NB4 (cell line): ENCODE measurements at regions not wholly inside any gene's neighbourhood (a gene's known extent, or its start where the extent isn't known, plus 50 kb on each side); places are given as distances from the start of the nearest gene placed in this dataset.

Experiments
- DNase-seq: peaks from one replicate; pipeline ENCODE4 v3.0.0; 2010; ENCODE audit warnings: low read depth
- H3K4me3 ChIP-seq: one replicate; pipeline ENCODE4 v1.5.1; 2011; ENCODE audit warnings: mild to moderate bottlenecking, low read depth, low read length, moderate library complexity
- MYC ChIP-seq: IDR thresholded peaks from 2 replicates; pipeline ENCODE4 v1.6.1; 2011; ENCODE audit warnings: low read depth, low read length
- POLR2A ChIP-seq: IDR thresholded peaks from 2 replicates; pipeline ENCODE4 v1.6.1; 2011; ENCODE audit warnings: mild to moderate bottlenecking; ENCODE audit not compliant: insufficient read length; ENCODE audit errors: extremely low read depth
- TF ChIP-seq, protein P1 (sequence below): IDR thresholded peaks from one replicate; pipeline ENCODE4 v1.5.1; 2012; ENCODE audit warnings: low read depth, low read length
- TF ChIP-seq, protein P2 (sequence below): IDR thresholded peaks from 2 replicates; pipeline ENCODE4 v1.6.1; 2011; ENCODE audit warnings: low read depth, low read length

DNA sequence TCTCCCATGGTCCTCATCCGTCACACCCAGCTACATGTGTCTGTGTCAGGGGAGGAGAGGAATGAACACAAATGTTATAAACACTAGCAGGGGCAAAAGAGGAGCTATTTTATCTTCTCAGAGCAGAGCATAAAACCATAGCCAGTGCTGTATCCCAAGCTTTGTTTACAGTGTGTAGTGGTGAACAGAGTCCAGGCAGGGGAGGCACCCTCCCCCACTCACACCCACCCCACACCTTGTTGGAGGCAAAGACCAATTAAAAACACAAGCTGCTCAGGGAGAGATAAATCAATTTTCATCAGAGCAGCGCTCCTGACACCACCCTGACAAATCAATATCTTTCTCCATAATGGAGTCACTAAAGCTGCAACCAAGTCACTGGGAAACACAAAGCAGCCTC, 132.6 kb upstream of the CCL2 start:
- no peak for DNase-seq
- H3K4me3 ChIP-seq = no peak overlapping the region
- no peak for TF ChIP-seq POLR2A

DNA sequence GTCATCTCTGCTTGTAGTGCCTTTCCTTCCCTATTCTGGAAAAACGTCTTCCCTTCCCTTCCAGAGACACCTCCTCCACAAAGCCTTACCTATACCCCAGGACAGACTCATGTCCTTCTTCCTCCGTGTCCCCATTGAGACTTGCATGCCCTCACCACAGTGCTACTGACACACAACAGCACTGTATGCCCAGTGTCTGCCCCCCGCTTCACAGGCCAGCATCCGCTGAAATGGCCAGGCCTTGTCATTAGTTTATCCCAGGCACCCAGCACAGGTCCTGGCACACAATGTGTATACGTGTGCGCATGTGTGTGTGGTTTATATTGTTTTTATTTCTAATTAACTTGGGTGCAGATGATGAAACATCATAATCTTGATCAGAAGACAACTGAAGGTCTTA, 130.1 kb upstream of the CCL2 start:
- no peak for DNase-seq
- no peak for TF ChIP-seq MYC
- TF ChIP-seq, protein P1, sequence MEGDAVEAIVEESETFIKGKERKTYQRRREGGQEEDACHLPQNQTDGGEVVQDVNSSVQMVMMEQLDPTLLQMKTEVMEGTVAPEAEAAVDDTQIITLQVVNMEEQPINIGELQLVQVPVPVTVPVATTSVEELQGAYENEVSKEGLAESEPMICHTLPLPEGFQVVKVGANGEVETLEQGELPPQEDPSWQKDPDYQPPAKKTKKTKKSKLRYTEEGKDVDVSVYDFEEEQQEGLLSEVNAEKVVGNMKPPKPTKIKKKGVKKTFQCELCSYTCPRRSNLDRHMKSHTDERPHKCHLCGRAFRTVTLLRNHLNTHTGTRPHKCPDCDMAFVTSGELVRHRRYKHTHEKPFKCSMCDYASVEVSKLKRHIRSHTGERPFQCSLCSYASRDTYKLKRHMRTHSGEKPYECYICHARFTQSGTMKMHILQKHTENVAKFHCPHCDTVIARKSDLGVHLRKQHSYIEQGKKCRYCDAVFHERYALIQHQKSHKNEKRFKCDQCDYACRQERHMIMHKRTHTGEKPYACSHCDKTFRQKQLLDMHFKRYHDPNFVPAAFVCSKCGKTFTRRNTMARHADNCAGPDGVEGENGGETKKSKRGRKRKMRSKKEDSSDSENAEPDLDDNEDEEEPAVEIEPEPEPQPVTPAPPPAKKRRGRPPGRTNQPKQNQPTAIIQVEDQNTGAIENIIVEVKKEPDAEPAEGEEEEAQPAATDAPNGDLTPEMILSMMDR = no peak
- TF ChIP-seq, protein P2, sequence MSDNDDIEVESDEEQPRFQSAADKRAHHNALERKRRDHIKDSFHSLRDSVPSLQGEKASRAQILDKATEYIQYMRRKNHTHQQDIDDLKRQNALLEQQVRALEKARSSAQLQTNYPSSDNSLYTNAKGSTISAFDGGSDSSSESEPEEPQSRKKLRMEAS = no peak
- no peak for TF ChIP-seq POLR2A
- no peak overlapping the region for H3K4me3 ChIP-seq

DNA sequence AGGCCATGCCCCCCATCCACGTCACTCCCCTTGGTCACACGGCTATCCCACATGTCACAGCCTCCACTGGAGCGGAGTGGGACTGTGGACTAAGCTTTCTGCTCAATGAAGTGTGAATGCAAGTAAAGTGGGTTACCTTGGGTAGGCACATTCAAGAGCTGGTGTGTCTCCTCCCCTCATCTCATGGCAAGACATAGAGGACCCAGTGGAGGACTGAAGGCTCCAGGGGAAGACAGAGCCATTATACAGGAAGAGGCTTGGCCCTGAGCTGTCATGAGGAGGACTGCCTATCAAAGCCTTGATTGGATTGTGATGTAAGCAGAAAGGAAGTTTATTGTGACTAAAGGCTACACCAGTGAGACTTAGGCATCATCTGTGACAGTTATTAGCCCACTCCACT, 129.2 kb upstream of the CCL2 start:
- H3K4me3 ChIP-seq = no peak overlapping the region

DNA sequence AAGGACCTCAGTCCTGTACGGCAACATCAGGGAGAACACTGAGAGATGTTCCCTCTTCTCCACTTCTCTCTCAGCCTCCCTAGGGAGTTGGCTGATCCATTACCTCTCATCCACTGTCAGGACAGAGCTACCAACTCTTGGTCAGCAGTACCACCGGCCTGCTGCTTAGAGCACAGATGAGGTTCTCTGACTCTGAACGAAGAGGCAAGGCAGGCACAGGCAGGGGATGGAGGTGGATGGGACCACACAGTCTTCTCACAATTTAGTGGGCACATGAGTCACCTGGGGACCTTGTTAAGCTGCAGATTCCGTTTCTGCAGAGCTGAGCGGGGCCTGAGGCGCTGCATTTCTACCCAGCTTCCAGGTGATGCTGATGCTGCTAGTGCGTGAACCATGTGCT, 128.6 kb upstream of the CCL2 start:
- H3K4me3 ChIP-seq = no peak overlapping the region
- no peak for DNase-seq
- TF ChIP-seq, protein P2 = no peak
- TF ChIP-seq MYC (no peak), POLR2A (no peak)
- TF ChIP-seq, protein P1 = no peak

More for the DNA sequence above, 129.2 kb upstream of the CCL2 start:
- no peak for TF ChIP-seq POLR2A
- TF ChIP-seq MYC = no peak
- TF ChIP-seq, protein P2 = no peak
- no peak for DNase-seq

DNA sequence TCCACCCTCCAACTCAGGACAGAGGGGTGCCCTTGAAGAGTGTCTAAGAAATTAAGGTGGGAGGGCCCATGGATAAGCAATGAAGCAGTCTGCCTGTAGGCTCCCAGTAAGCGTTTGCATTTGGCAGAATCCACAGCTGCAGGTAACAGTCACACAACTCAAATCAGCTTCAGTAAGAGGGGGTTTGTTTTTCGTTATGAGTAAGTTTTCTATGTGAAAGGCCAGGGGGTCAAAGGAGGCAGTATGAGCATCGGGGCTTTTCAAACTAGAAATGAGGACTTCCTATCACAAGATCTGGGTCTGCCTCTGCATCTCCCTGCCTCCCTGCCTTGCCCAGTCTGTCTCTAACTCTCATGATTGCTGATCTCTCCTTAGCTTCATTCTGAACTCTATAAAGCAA, 128.1 kb upstream of the CCL2 start:
- H3K4me3 ChIP-seq = no peak overlapping the region
- TF ChIP-seq POLR2A (no peak), MYC (no peak)
- TF ChIP-seq, protein P1 = no peak
- DNase-seq = no peak

DNA sequence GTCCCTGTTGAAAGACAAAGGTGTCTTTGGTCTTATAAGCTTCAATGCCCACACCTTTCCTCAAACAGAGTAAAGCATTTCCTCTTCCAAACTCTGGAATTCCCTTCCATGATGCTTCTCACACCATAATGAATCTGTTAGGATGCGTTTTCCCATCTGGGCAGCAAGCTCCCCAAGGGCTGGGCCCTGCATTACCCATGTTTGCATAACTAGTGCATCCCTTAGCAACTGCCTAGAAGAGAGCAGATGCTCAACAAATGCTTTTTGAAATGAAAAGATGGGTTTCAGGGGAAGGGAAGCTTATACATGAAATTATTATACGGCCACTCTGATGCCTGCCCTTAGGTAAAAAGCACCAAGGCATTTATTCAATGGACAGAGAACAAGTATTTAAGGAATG, 124.5 kb upstream of the CCL2 start:
- no peak for DNase-seq
- TF ChIP-seq, protein P1 = no peak
- TF ChIP-seq, protein P2 = no peak
- TF ChIP-seq MYC (no peak), POLR2A (no peak)
- H3K4me3 ChIP-seq = no peak overlapping the region

DNA sequence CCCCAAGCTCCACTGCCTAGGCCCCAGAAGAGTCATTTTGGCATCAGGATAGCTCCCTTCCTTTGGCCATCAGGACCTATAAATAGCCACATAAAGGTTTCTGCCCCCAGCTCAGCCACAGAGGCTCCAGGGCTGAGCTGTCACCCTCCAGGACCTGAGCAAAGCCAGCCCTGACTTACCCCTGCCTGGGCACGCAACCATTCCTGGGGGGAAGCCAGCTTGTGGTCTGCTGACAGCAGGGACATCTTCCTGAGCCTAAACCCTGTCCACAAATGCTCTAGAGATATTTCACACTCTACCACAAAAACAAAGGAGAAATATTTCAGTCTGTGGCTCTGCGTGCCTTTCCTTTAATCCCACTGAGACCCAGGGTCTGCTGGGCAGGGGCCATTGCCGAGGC, 123.7 kb upstream of the CCL2 start:
- H3K4me3 ChIP-seq = no peak overlapping the region
- TF ChIP-seq POLR2A (no peak), MYC (no peak)
- TF ChIP-seq, protein P1 = no peak
- TF ChIP-seq, protein P2 = no peak
- DNase-seq = no peak
